Subcutaneous abdominal adipose tissue (tissue), 5 donors: ENCODE measurements at regions not wholly inside any gene's neighbourhood (a gene's known extent, or its start where the extent isn't known, plus 50 kb on each side); places are given as distances from the start of the nearest gene placed in this dataset.

Source experiments
- H3K27ac ChIP-seq: one replicate; pipeline ENCODE4 v1.7.0; 2013; ENCODE audit warnings: low read depth, mild to moderate bottlenecking, inconsistent platforms, low read length, moderate library complexity
- H3K27me3 ChIP-seq, 5 donors: one replicate each; pipeline ENCODE4 v1.7.0; 2013; ENCODE audit warnings: low read length in 5 of 5, inconsistent platforms in 1 of 5; ENCODE audit not compliant: control insufficient read depth in 5 of 5, insufficient read depth in 4 of 5
- H3K36me3 ChIP-seq, 5 donors: one replicate each; pipeline ENCODE4 v1.7.0; 2013; ENCODE audit warnings: low read length in 5 of 5; ENCODE audit not compliant: control insufficient read depth in 5 of 5, insufficient read depth in 5 of 5
- H3K4me1 ChIP-seq, 5 donors: one replicate each; pipeline ENCODE4 v1.7.0; 2013; ENCODE audit warnings: low read length in 5 of 5, mild to moderate bottlenecking in 3 of 5, moderate library complexity in 1 of 5; ENCODE audit not compliant: control insufficient read depth in 5 of 5, insufficient read depth in 5 of 5
- H3K4me3 ChIP-seq, 5 donors: one replicate each; pipeline ENCODE4 v1.7.0; 2013; ENCODE audit warnings: low read length in 5 of 5, low read depth in 1 of 5
- H3K9ac ChIP-seq, 5 donors: one replicate each; pipeline ENCODE4 v1.7.0; 2013; ENCODE audit warnings: low read length in 5 of 5, mild to moderate bottlenecking in 4 of 5, moderate library complexity in 3 of 5
- H3K9me3 ChIP-seq, 5 donors: one replicate each; pipeline ENCODE4 v1.7.0; 2013; ENCODE audit warnings: low read length in 5 of 5; ENCODE audit not compliant: control insufficient read depth in 5 of 5
- donor health status: healthy.
- donor health status: healthy.
- donor health status: healthy.
- donor health status: healthy.
- donor health status: healthy.

- Histone ChIP-seq H3K4me1 (no peaks in the 10 kb centered on the region), H3K9me3 (no peaks in the 10 kb centered on the region), H3K9ac (no peak overlapping the region), H3K36me3 (no peaks in the 10 kb centered on the region), H3K4me3 (no peak overlapping the region), H3K27me3 (no peaks in the 10 kb centered on the region), H3K27ac (no peak overlapping the region)
These were observed 855.2 kb upstream of the ADGRL3 start for GRCh38 chr4:60344908-60345307.

GRCh38 chr4:60345392-60345791 is 854.7 kb upstream of the ADGRL3 start:
- H3K9me3 ChIP-seq, result no peaks in the 10 kb centered on the region
- H3K36me3 ChIP-seq, result no peaks in the 10 kb centered on the region
- no peak overlapping the region for H3K4me3 ChIP-seq
- H3K27me3 ChIP-seq, result no peaks in the 10 kb centered on the region
- no peaks in the 10 kb centered on the region for H3K4me1 ChIP-seq
- H3K27ac ChIP-seq, result no peak overlapping the region
- H3K9ac ChIP-seq, result no peak overlapping the region

- H3K9me3 ChIP-seq, result no peaks in the 10 kb centered on the region
- no peak overlapping the region for H3K4me3 ChIP-seq
- H3K4me1 ChIP-seq, result no peaks in the 10 kb centered on the region
- H3K27ac ChIP-seq, result no peak overlapping the region
- no peaks in the 10 kb centered on the region for H3K36me3 ChIP-seq
- H3K27me3 ChIP-seq, result no peaks in the 10 kb centered on the region
- no peak overlapping the region for H3K9ac ChIP-seq
These were observed 840.3 kb upstream of the ADGRL3 start for GRCh38 chr4:60359746-60360367.

GRCh38 chr4:60365176-60365575 is 835.0 kb upstream of the ADGRL3 start:
- no peaks in the 10 kb centered on the region for H3K4me1 ChIP-seq
- H3K27ac ChIP-seq, result no peak overlapping the region
- no peaks in the 10 kb centered on the region for H3K36me3 ChIP-seq
- no peak overlapping the region for H3K4me3 ChIP-seq
- H3K9ac ChIP-seq, result no peak overlapping the region
- no peaks in the 10 kb centered on the region for H3K9me3 ChIP-seq
- H3K27me3 ChIP-seq, result no peaks in the 10 kb centered on the region

GRCh38 chr4:60366661-60367060 is 833.5 kb upstream of the ADGRL3 start:
- Histone ChIP-seq H3K4me1 (no peaks in the 10 kb centered on the region), H3K27ac (no peak overlapping the region), H3K9ac (no peak overlapping the region), H3K9me3 (no peaks in the 10 kb centered on the region), H3K4me3 (no peak overlapping the region), H3K27me3 (no peaks in the 10 kb centered on the region), H3K36me3 (no peaks in the 10 kb centered on the region)

- Histone ChIP-seq H3K9ac (no peak overlapping the region), H3K36me3 (no peaks in the 10 kb centered on the region)
These were observed 831.1 kb upstream of the ADGRL3 start for GRCh38 chr4:60368986-60369385.

GRCh38 chr4:60378010-60378409 is 822.1 kb upstream of the ADGRL3 start:
- Histone ChIP-seq H3K27me3 (no peaks in the 10 kb centered on the region), H3K9ac (no peak overlapping the region), H3K4me1 (no peaks in the 10 kb centered on the region), H3K36me3 (no peaks in the 10 kb centered on the region), H3K9me3 (no peaks in the 10 kb centered on the region), H3K4me3 (no peak overlapping the region), H3K27ac (no peak overlapping the region)

More at GRCh38 chr4:60368986-60369385, 831.1 kb upstream of the ADGRL3 start:
- Histone ChIP-seq H3K27me3 (no peaks in the 10 kb centered on the region), H3K4me1 (no peaks in the 10 kb centered on the region), H3K4me3 (no peak overlapping the region), H3K27ac (no peak overlapping the region), H3K9me3 (no peaks in the 10 kb centered on the region)

- no peak overlapping the region for H3K27ac ChIP-seq
- no peaks in the 10 kb centered on the region for H3K27me3 ChIP-seq
- no peaks in the 10 kb centered on the region for H3K4me1 ChIP-seq
- H3K36me3 ChIP-seq, result no peaks in the 10 kb centered on the region
- H3K4me3 ChIP-seq, result no peak overlapping the region
- no peak overlapping the region for H3K9ac ChIP-seq
- peaks cover 0 to 7% (median 0%) of the 10 kb centered on the region in 5 donors for H3K9me3 ChIP-seq
These were observed 815.6 kb upstream of the ADGRL3 start for GRCh38 chr4:60384516-60384915.

GRCh38 chr4:60389633-60390032 is 810.5 kb upstream of the ADGRL3 start:
- H3K9me3 ChIP-seq, result peaks cover 0 to 9% (median 0%) of the 10 kb centered on the region in 5 donors
- H3K27me3 ChIP-seq, result no peaks in the 10 kb centered on the region
- no peak overlapping the region for H3K4me3 ChIP-seq
- no peak overlapping the region for H3K9ac ChIP-seq
- no peaks in the 10 kb centered on the region for H3K36me3 ChIP-seq
- H3K4me1 ChIP-seq, result no peaks in the 10 kb centered on the region
- H3K27ac ChIP-seq, result no peak overlapping the region

- Histone ChIP-seq H3K9ac (no peak overlapping the region), H3K9me3 (peaks cover 0 to 2% (median 0%) of the 10 kb centered on the region in 5 donors), H3K4me3 (no peak overlapping the region), H3K27me3 (no peaks in the 10 kb centered on the region), H3K4me1 (no peaks in the 10 kb centered on the region), H3K27ac (no peak overlapping the region), H3K36me3 (no peaks in the 10 kb centered on the region)
These were observed 803.6 kb upstream of the ADGRL3 start for GRCh38 chr4:60396341-60397049.
